ENCODE measurements at regions not wholly inside any gene's neighbourhood (a gene's known extent, or its start where the extent isn't known, plus 50 kb on each side); places are given as distances from the start of the nearest gene placed in this dataset.

- TF ChIP-seq YY1 (IDR thresholded peaks at IDR 0.05; ENCODE audit: insufficient read depth, insufficient read length) (no peak), ZNF274 (IDR thresholded peaks at IDR 0.05; ENCODE audit: low read depth, low read length) (no peak), SUZ12 (IDR thresholded peaks at IDR 0.05; ENCODE audit: extremely low read depth, insufficient read depth, insufficient read length) (no peak)
Observed at GRCh38 chr4:145248502-145248901, 68.1 kb upstream of the OTUD4 start.

All from NT2/D1 (cell line).